Lower leg skin (tissue), 4 donors: ENCODE measurements at regions not wholly inside any gene's neighbourhood (a gene's known extent, or its start where the extent isn't known, plus 50 kb on each side); places are given as distances from the start of the nearest gene placed in this dataset.

Experiments
- DNase-seq, 2 donors: peaks; one replicate each; pipeline ENCODE4 v3.0.0-alpha.2; 2019; ENCODE audit warnings: low spot score in 2 of 2
- H3K4me3 ChIP-seq: fragments of 200-600 bp; sonication (generic); 2 replicates; pipeline ENCODE4 v1.5.1; 2017; ENCODE audit warnings: mild to moderate bottlenecking, low read depth; ENCODE audit not compliant: poor library complexity, severe bottlenecking
- POLR2A ChIP-seq, 2 donors: fragments of 450-650 bp; IDR thresholded peaks; one replicate each; pipeline ENCODE4 v1.6.1; 2016 to 2017; ENCODE audit warnings: antibody characterized with exemption in 2 of 2, mild to moderate bottlenecking in 1 of 2, moderate library complexity in 1 of 2
- WGBS, 2 donors: methylation state at CpG; one replicate each; pipeline ENCODE4 v1.1.5; 2018; 5-methylcytosine and 5-hydroxymethylcytosine counted together
- intact Hi-C: fragments of 100-400 bp; cut with DNase I; formaldehyde crosslinking; loops from one replicate; pipeline ENCODE4 v1.15.0; 2023; ENCODE audit warnings: low total_unique reads
- TF ChIP-seq, protein P1 (sequence below), 3 donors: fragments of 450-650 bp; IDR thresholded peaks; one replicate each; pipeline ENCODE4 v1.5.1; 2016; ENCODE audit warnings: antibody characterized with exemption in 3 of 3, mild to moderate bottlenecking in 3 of 3, moderate library complexity in 2 of 3

DNA sequence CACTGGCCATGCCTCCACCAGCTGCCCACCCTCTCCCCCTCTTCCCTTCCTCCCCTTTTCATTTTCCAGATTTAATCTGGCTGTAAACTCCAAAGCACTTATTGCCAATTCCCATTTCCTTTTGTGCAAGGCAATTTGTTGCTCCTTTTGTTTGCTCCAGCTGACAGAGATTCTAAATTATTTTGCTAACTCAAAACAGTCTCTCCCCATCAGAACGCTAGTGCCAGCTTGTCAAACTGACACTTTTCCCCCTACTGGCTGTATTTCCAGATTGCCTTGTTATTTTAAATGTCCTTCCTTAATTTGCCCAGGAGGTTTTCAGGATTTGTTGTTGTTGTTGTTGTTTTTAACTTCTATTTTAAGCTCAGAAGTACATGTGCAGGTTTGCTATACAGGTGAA lies 57.0 kb upstream of the PAK1 start:
- WGBS, 2 donors = 20 to 53% methylated on average over 1 of the region's 1 CpG

DNA sequence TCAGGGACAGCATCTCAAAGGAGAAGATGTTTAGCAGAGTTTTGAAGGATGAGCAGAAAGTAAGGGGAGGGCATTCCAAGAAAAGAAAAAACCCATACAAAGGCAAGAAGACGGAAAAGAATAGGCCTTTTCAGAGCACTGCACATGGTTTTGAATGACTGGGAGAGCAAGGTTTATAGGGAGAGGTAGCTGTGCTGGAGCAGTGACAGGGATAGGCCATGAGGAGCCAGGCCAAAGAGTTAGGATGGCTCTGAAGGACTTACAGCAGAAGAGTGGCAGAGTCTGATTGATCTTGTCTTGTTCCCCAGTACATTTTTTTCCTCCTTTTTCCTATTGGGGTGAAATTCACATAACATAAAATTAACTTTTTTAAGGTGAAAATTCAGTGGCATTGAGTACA lies 55.8 kb upstream of the PAK1 start:
- peak in 1 of 2 donors; percentile 2 for DNase-seq
- H3K4me3 ChIP-seq = no peak overlapping the region
- WGBS, 2 donors = 85 to 91% methylated on average over 1 of the region's 1 CpG
- intact Hi-C loops = no loop called here
- no peak for TF ChIP-seq POLR2A (IDR thresholded peaks at IDR 0.05)
- TF ChIP-seq, protein P1, sequence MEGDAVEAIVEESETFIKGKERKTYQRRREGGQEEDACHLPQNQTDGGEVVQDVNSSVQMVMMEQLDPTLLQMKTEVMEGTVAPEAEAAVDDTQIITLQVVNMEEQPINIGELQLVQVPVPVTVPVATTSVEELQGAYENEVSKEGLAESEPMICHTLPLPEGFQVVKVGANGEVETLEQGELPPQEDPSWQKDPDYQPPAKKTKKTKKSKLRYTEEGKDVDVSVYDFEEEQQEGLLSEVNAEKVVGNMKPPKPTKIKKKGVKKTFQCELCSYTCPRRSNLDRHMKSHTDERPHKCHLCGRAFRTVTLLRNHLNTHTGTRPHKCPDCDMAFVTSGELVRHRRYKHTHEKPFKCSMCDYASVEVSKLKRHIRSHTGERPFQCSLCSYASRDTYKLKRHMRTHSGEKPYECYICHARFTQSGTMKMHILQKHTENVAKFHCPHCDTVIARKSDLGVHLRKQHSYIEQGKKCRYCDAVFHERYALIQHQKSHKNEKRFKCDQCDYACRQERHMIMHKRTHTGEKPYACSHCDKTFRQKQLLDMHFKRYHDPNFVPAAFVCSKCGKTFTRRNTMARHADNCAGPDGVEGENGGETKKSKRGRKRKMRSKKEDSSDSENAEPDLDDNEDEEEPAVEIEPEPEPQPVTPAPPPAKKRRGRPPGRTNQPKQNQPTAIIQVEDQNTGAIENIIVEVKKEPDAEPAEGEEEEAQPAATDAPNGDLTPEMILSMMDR (IDR thresholded peaks at IDR 0.05) = no peak

More for the DNA sequence above, 57.0 kb upstream of the PAK1 start:
- TF ChIP-seq, protein P1 (IDR thresholded peaks at IDR 0.05) = no peak
- TF ChIP-seq POLR2A (IDR thresholded peaks at IDR 0.05) = no peak
- peak in 1 of 2 donors; percentile 14 for DNase-seq
- H3K4me3 ChIP-seq = no peak overlapping the region
- intact Hi-C loops = no loop called here

DNA sequence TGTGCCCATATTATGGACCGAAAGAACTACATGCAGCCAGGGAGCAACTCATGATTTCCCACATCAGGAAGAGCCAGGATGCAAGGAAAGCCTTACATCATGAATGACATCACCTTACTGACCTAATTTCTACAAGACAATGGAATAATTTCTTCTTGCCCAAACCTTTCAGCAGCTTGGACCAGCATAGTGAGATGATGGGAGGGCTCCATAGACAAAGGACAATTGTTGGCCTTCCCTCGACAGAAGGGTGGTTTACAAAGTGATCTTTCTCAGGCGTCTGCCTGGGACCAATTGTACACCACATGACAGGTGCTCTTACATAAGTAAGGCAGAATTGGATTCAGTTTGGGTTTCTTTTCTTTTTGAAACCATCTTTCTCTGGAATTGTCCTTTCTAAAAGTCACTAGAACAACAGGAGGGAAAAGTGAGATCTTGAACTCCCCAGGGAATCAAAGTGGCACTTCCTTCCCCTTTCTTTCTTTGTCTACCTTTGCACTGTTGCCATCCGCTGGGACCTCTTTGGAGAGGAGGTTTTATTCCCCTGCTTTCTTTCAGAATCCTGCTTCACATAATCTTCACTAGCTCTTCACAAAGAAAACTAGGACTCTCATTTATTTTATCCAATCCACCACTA lies 51.7 kb upstream of the PAK1 start:
- TF ChIP-seq, protein P1 (IDR thresholded peaks at IDR 0.05) = no peak
- no peak for TF ChIP-seq POLR2A (IDR thresholded peaks at IDR 0.05)
- DNase-seq = peak in 1 of 2 donors; percentile 7
- 67 to 70% methylated on average over 4 of the region's 4 CpGs for WGBS, 2 donors
- no peak overlapping the region for H3K4me3 ChIP-seq
- intact Hi-C loops = no loop called here

DNA sequence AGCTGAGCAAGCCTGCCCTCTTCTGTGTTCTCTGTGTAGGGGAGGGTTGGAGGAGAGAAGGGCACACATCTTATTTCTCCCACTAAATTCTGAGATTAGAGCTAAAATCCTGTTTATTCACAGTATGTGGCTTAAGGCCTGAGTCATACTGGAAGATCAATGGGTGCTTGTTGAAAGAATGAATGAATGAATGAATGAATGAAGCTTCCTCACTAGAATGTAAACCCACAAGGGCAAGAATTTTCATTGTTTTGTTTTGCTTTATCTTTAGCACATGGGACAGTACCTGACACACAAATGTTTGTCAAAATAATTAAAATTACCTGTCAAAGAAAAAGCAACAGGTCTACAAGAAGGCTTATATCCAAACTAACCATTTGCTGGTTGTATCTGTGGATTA lies 50.6 kb upstream of the PAK1 start:
- DNase-seq = no peak
- intact Hi-C loops = no loop called here
- no peak overlapping the region for H3K4me3 ChIP-seq
- TF ChIP-seq, protein P1 (IDR thresholded peaks at IDR 0.05) = no peak
- TF ChIP-seq POLR2A (IDR thresholded peaks at IDR 0.05) = no peak

DNA sequence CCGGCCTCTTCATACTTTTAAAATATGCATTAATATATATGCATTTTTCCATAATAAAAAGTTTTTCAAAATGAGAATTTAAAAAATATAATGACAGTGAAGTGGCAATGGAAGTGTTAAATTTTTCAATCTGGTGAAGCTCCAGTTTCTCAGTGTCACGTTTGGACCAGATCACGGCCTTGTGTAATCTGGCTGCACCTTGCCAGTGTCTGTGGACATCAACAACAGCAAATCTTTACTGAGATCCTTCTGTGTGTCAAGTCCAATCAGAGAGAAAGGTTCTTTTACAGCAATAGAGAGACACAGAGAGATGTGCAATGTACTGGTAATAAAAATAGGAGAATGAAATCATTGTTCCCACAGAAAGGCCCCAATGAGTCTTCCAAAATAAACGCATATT lies 49.8 kb upstream of the PAK1 start:
- intact Hi-C loops = no loop called here
- 60 to 63% methylated on average over 4 of the region's 4 CpGs for WGBS, 2 donors
- DNase-seq = peak in 1 of 2 donors; percentile 9
- no peak overlapping the region for H3K4me3 ChIP-seq
- TF ChIP-seq, protein P1 (IDR thresholded peaks at IDR 0.05) = no peak
- TF ChIP-seq POLR2A (IDR thresholded peaks at IDR 0.05) = no peak
